C4-2B (cell line): ENCODE measurements at regions not wholly inside any gene's neighbourhood (a gene's known extent, or its start where the extent isn't known, plus 50 kb on each side); places are given as distances from the start of the nearest gene placed in this dataset.

ENCODE experiments used
- H3K27ac ChIP-seq: fragments of 450-650 bp; 2 replicates; pipeline ENCODE4 v1.5.1; 2017
- CTCF ChIP-seq: fragments of 450-650 bp; conservative IDR thresholded peaks from 2 replicates; pipeline ENCODE4 v1.5.1; 2017; ENCODE audit warnings: mild to moderate bottlenecking
- ZFX ChIP-seq: fragments of 450-650 bp; IDR thresholded peaks from 2 replicates; pipeline ENCODE4 v1.6.1; 2017

- H3K27ac ChIP-seq = no peak overlapping the region
- no peak for TF ChIP-seq ZFX
- no peak for TF ChIP-seq CTCF
These were observed 244.3 kb upstream of the PUM3 start for GRCh38 chr9:3088219-3088618.

GRCh38 chr9:3087697-3088096 lies 243.8 kb upstream of the PUM3 start:
- TF ChIP-seq ZFX = no peak
- TF ChIP-seq CTCF = no peak
- H3K27ac ChIP-seq = no peak overlapping the region

- no peak for TF ChIP-seq CTCF
- TF ChIP-seq ZFX = no peak
These were observed 237.1 kb upstream of the PUM3 start for GRCh38 chr9:3080951-3081350.

GRCh38 chr9:3074247-3074646 lies 230.4 kb upstream of the PUM3 start:
- H3K27ac ChIP-seq = no peak overlapping the region
- TF ChIP-seq CTCF (no peak), ZFX (no peak)

More at GRCh38 chr9:3080951-3081350, 237.1 kb upstream of the PUM3 start:
- no peak overlapping the region for H3K27ac ChIP-seq

- H3K27ac ChIP-seq = no peak overlapping the region
- TF ChIP-seq CTCF = no peak
- TF ChIP-seq ZFX = no peak
These were observed 222.7 kb upstream of the PUM3 start for GRCh38 chr9:3066591-3066990.

- TF ChIP-seq ZFX (no peak), CTCF (no peak)
- no peak overlapping the region for H3K27ac ChIP-seq
These were observed 216.0 kb upstream of the PUM3 start for GRCh38 chr9:3059781-3060468.

- TF ChIP-seq ZFX (no peak), CTCF (no peak)
- no peak overlapping the region for H3K27ac ChIP-seq
These were observed 214.5 kb upstream of the PUM3 start for GRCh38 chr9:3058409-3058808.
